ENCODE measurements at regions not wholly inside any gene's neighbourhood (a gene's known extent, or its start where the extent isn't known, plus 50 kb on each side); places are given as distances from the start of the nearest gene placed in this dataset.

DNA sequence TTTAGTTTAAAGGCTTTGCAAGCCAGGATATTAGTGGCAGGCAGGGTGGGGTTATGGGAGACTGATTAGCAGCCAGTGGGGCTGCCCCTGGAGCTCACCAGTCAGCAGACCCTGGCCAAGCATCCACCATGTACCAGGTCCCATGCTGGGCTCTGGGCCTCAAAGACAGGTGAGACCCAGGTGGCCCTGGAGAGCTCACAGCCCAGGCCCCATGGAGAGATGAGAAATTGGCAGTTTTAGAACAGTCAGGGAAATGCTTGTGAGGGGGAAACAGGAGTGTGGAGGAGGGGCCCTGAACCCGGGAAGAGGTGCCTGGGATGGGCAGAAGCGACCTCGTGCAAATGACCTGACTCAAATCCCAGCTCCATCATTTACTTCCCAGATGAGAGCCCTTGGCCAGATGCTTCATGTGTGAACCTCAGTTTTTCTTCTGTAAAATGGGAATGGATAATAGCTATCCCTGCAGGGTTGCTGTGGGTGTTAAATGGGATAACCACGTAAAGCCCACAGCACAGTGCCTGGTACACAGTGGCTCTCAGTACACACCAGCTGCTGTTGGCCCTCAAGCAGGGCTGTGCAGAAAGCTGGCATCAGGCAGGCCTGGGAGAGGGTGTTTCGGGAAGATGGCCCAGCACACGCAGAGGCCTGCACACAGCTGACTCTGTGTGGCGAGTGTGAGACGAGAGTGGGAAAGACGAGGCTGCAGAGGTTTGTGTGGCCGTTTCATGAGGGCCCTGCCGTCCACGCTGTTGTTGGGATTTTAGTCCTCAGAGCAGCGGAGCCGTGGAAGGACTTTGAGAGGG lies 518.5 kb downstream of the PTPRU start:
- TF ChIP-seq, protein P1, sequence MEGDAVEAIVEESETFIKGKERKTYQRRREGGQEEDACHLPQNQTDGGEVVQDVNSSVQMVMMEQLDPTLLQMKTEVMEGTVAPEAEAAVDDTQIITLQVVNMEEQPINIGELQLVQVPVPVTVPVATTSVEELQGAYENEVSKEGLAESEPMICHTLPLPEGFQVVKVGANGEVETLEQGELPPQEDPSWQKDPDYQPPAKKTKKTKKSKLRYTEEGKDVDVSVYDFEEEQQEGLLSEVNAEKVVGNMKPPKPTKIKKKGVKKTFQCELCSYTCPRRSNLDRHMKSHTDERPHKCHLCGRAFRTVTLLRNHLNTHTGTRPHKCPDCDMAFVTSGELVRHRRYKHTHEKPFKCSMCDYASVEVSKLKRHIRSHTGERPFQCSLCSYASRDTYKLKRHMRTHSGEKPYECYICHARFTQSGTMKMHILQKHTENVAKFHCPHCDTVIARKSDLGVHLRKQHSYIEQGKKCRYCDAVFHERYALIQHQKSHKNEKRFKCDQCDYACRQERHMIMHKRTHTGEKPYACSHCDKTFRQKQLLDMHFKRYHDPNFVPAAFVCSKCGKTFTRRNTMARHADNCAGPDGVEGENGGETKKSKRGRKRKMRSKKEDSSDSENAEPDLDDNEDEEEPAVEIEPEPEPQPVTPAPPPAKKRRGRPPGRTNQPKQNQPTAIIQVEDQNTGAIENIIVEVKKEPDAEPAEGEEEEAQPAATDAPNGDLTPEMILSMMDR (IDR thresholded peaks at IDR 0.05 in 8 of 11, conservative IDR thresholded peaks at IDR 0.05 in 3 of 11), result no peak
- no peak for TF ChIP-seq POLR2A (IDR thresholded peaks at IDR 0.05)
- TF ChIP-seq POLR2AphosphoS5 (IDR thresholded peaks at IDR 0.05), result no peak

All from spleen (tissue), 7 donors.